GM19463 (cell line): ENCODE measurements at regions not wholly inside any gene's neighbourhood (a gene's known extent, or its start where the extent isn't known, plus 50 kb on each side); places are given as distances from the start of the nearest gene placed in this dataset.

ENCODE experiments used
- ATAC-seq: cut with Tn5 transposase; IDR thresholded peaks from one replicate; pipeline ENCODE4 v1.9.1; 2021; ENCODE audit warnings: mild to moderate bottlenecking, moderate library complexity; ENCODE audit not compliant: unreplicated experiment

- ATAC-seq = no peak
These were observed 178.9 kb downstream of the METTL4 start for GRCh38 chr18:2392446-2392845.

DNA sequence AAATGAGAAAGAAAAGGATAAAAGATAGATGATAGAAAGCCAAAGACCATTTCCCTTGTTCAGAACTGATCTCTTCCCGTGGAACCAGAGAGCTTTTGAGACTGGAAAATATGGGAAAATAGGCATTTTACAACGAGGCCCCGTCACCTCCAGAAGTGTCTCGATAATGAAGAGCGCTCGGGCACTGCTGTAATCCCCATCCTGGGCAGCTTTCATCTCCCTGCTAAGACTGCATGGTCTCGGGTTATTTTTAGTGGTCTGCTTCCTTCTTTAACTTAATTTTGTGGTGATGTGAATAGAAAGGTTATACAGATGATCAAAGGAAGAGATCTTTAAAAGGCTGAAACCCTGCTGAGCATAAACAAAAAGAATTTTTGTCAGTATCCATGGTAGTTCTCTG, 176.6 kb downstream of the METTL4 start:
- no peak for ATAC-seq

DNA sequence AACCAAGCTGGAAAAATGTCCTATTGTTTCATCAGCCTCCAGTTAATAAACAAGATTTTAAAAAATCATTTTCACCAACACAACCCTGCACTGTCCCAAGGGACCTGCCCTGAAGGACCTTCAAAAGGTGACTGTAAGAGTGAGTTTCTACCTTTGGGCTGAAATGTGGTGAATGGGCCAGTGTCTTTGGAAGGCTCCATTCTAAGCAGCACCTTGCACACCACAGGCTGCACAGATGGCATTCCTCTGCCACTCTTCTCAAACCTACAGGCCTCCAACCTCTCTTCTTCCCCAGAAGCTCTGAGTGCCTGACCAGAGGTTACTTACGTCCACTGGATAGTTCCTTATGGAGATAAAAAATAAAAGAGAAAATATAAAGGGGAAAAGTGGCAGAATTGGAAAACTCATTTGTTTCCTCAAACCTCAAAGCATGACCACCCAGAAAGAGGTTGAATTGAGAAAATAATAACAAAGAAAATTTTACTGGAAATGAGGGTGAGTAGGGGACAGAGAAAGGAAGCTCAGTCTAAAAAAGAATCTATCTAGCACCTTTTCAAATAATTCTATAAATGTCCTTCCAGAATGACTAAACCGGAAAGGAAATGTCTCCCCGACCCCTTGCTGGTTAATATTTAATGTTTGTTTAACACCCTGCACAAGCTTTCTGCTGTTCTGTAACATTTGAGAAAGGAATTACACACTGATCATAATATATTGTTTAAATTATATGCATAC, 175.7 kb downstream of the METTL4 start:
- peak; percentile 75 for ATAC-seq

DNA sequence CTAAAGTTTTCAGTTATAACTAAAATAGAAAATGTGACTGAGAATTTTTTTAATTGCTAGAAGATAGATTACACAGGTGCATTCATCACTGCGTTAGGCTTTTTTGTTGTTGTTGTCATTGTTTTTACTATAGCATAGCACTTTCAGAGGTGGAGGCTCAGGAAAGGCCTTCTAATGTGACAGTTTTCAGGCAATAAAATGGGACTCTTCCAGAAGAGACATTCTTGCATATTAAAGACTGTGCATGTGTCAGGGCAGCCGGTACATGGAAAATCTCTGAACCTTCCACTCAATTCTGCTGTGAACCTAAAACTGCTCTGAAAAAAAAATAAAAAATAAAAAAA, 175.2 kb downstream of the METTL4 start:
- peak; percentile 25 for ATAC-seq

DNA sequence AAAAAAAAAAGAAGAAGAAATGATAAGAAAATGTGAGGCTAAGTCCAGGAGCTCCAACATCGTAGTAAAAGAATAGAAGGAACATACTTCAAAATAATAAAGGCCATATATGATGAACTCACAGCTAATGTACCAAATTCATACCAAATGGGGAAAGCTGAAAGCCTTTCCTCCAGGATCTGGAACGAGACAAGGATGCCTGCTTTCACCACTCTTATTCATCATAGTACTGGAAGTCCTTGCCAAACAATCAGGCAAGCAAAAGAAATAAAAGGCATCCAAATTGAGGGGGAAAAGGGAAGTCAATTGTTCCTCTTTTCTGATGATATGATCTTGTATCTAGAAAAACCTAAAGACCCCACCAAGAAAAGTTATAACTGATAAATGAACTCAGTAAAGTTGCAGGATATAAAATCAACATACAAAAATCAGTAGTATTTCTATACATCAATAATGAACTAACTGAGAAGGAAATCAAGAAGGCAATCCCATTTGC, 170.6 kb downstream of the METTL4 start:
- ATAC-seq = no peak

- no peak for ATAC-seq
These were observed 169.2 kb downstream of the METTL4 start for GRCh38 chr18:2402084-2402483.

DNA sequence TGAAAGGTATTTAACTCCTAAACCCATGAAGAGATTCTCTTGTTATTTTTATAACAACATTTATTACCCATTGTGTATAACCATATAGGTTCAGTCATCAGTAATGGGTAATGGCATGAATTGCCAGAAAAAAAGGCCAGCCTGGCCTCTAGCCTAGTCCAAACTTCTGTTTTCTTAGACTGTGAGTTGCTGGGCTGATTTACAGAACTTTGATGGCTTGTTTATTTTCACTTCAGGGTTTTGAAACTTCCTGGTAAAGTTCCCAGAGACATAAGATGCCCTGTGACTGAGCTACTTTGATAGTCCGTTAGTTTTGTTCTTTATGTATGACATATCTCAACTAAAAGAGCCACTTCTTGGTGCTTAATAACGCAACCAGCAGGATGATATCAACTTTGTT, 164.8 kb downstream of the METTL4 start:
- ATAC-seq = no peak

GRCh38 chr18:2407961-2408360, 163.3 kb downstream of the METTL4 start:
- no peak for ATAC-seq

DNA sequence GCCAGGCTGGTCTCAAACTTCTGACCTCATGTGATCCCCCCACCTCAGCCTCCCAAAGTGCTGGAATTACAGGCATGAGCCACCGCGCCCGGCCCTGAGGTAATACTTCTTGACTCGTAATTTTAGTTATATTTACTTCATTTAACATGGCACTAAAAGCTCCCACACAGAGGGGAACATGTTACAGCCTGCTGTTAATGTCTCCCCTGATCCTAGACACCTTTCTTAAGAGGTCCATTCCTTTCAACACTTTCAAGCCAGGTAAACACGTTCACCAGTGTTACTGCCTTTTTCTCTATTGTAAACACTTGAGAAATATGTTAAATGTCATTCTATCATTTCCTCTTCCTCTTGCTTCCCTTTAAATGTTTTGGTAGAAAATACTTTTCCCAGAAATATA, 161.4 kb downstream of the METTL4 start:
- no peak for ATAC-seq

DNA sequence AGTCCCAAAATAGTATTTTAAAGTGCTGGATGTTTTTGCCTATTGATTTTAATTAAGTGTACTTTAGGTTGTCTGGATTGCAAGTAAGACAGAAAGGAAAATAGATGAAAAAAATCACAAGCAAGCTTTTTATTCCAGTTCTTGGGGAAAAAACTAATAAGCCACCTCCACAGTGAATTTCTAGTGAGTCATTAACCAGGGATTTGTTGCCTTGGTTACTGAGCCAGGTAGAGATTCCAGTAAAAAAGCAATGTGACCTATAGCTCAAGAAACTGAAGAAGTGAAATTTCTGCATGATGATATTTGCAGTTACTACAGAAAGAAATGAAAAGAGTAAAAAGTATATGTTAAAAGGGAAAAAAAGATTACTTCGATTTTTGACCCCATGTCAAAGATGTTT, 160.6 kb downstream of the METTL4 start:
- ATAC-seq = no peak

DNA sequence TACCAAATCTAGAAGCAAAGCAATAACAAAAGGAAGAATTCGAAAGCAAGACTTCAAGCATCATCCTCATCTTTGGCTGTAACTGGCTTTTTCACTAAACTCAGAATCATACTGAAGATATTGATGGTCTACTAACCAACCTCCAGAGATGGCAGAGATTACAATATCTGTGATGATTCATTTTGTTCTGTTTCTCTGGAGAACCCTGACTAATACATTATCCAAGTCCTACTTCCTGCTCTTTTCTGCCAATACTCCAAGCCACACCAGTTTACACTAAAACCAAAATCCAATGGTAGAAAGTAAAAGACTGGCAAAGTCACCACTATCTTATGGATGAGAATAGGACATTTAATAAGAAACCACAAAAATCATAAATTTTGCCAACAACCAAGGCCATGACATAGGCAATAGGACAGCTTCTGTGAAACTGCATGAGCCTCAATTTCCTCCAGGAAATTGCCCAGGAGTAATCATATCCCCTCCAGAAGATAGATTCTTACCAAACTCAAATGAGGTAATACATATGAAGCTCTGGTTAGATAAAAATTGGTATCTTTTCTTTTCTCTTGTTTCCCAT, 159.8 kb downstream of the METTL4 start:
- no peak for ATAC-seq

- ATAC-seq = no peak
These were observed 159.0 kb downstream of the METTL4 start for GRCh38 chr18:2412281-2412680.

DNA sequence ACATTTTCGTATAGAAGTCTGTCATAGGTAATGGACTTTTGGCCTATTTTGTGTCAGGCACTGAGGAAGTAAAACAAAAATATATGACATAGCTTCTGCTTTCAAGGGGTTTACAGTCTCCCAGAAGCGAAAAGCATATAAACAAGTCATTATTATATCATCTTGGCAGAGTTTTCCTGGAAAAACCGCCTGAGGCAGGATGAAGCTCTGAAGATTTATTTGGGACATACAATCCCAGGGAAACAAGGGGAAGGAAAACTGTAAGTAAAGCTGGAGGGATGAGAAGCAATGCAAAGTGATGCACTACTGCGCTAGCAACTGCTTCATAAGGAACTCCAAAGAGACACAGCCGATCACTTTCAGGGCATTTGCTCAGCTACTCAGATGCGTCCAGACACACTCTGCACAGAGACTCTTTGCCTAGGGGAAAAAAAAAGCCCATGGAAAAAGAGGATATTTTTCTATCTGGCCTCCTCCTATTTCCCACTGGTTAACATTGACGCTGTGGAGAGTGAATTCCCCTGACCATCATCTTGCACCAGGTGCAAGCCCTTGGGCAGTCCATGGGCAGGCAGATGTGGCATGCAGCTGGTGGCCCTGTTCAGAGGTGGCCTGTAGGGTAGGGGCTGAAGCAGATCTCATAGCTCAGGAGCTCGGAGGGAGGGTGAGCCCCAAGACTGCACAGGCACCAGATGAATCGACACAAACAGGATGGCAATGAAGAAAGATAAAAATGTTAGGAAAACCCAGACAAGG, 158.1 kb downstream of the METTL4 start:
- ATAC-seq = no peak

- ATAC-seq = no peak
These were observed 157.1 kb downstream of the METTL4 start for GRCh38 chr18:2414235-2414634.

DNA sequence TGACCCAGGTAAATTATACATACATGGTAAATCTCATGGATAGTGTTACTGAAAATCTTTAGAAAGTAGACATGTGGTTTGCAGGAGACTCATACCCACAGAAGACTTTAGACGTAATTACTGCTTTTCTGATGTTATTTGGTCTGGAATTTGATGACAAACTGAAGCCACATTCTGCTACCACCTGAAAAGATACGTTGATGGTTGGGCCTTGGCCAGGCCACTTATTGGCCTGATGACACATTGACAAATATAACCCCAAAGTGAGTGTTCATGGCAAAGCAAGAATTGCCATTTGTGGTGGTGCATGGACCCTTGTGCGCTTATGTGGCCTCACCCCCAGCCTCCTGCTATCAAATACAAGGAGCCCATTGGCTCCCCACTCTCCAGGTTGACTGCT, 155.6 kb downstream of the METTL4 start:
- no peak for ATAC-seq

DNA sequence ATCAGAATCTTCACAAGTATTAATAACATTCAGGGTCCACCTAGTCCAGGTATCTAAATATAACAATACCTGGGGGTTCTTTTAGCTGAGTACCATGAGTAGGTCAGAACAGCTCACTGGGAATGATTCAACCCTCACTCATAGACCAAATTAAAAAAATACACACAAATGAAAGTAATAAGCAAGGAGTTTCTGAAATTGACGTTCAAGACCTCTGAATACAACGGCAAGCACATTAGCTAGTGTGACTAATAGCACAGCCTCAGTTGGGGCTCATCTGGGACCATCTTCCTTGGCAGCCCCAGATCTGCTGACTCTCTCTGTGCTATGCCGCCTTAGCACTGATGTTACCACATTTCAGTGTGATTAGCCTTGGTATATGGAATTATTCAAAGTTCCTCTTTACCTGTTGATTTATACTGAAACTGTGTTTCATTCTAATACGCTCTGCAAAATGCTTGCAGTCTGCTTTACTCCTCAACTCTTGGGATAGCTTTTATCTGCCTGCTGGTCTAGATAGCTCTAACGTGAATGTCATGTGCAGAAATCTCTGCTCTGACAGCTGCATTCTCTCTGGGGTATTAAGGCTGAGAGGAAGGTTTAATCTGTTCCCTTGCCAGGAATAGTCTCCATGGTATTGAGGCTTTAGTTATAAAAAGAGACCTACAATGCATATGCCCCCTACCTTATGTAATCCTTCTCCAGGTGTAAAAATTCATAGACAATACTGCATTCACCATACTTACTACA, 153.3 kb downstream of the METTL4 start:
- ATAC-seq = no peak

DNA sequence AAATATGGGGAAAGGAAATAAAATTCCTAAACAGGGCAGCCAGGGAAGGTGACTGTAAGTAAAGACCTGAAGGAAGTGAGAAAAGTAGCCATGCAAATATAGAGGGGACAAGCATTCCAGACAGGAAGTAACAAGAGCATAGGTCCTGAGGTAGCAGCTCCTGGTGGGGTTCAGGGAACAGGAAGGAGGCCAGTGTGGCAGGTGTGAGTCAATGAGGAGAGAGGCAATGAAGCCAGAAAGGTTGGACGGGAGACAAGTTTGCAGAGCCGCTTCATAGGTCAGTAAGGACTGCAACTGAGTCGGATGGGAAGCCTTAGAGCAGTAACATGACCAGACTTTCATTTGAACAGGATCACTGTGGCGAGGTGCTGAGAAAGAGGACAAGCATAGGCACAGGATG, 150.9 kb downstream of the METTL4 start:
- no peak for ATAC-seq

- ATAC-seq = no peak
These were observed 147.5 kb downstream of the METTL4 start for GRCh38 chr18:2423761-2424160.

- ATAC-seq = no peak
These were observed 146.9 kb downstream of the METTL4 start for GRCh38 chr18:2424420-2424819.

GRCh38 chr18:2425426-2426317, 145.6 kb downstream of the METTL4 start:
- ATAC-seq = no peak
